GM12878 (cell line): ENCODE measurements at regions not wholly inside any gene's neighbourhood (a gene's known extent, or its start where the extent isn't known, plus 50 kb on each side); places are given as distances from the start of the nearest gene placed in this dataset.

ENCODE experiments used
- EZH2 ChIP-seq: IDR thresholded peaks from 2 replicates; pipeline ENCODE4 v1.6.1; 2012; ENCODE audit warnings: low read depth, mild to moderate bottlenecking, control low read depth, inconsistent platforms, low read length, borderline replicate concordance; ENCODE audit not compliant: control insufficient read depth
- GABPA ChIP-seq: IDR thresholded peaks from 2 replicates; pipeline ENCODE4 v1.6.1; 2014; ENCODE audit warnings: antibody characterized with exemption, low read depth, mild to moderate bottlenecking, inconsistent platforms
- TF ChIP-seq, protein P1 (sequence below): IDR thresholded peaks from 2 replicates; pipeline ENCODE4 v1.6.1; 2012; ENCODE audit warnings: mild to moderate bottlenecking, low read depth, low read length
- TF ChIP-seq, protein P2 (sequence below): fragments of 450-650 bp; formaldehyde crosslinking; IDR thresholded peaks from 2 replicates; pipeline ENCODE4 v1.5.0; 2022; ENCODE audit warnings: mild to moderate bottlenecking, missing genetic modification characterization

DNA sequence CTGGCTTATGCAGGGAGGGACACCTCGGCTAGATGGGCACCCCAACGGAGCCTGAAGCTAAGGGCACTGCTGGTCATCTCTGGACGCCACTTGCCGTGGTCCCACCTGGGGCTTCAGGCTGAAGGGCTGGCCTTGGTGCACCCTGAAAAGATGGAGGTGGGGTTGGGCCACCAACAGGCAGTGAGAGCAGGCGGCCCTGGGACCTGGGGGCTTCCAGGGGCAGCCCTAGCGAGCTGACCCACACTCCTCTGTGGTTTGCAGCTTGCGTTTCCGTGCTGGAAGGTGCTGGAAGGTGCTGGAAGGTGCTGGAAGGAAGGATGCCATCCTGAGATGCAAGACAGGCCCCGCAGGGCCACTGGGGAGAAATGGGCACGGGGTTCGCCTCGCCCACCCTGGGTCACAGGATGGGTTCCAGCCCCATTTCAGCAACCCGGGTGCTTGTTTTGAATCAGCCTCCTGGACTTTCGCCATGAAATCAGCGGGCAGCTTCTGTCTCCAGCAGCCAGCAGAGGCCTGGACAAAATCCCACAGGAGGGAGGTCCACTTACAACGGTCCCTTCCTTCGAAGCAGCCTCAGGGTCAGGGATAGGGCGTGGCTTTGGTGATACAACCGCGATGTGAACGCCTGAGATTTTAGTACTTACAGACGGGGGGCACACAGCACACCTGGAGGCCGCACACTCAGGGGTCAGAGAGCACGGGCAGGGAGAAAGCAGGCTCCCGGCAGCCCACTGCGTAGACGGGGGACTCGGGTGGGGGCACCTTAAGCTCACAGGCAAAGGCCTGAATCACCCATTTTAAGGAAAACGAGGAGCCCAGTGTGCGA, 303.1 kb upstream of the IRX4 start:
- TF ChIP-seq GABPA (no peak), EZH2 (no peak)
- TF ChIP-seq, protein P1, sequence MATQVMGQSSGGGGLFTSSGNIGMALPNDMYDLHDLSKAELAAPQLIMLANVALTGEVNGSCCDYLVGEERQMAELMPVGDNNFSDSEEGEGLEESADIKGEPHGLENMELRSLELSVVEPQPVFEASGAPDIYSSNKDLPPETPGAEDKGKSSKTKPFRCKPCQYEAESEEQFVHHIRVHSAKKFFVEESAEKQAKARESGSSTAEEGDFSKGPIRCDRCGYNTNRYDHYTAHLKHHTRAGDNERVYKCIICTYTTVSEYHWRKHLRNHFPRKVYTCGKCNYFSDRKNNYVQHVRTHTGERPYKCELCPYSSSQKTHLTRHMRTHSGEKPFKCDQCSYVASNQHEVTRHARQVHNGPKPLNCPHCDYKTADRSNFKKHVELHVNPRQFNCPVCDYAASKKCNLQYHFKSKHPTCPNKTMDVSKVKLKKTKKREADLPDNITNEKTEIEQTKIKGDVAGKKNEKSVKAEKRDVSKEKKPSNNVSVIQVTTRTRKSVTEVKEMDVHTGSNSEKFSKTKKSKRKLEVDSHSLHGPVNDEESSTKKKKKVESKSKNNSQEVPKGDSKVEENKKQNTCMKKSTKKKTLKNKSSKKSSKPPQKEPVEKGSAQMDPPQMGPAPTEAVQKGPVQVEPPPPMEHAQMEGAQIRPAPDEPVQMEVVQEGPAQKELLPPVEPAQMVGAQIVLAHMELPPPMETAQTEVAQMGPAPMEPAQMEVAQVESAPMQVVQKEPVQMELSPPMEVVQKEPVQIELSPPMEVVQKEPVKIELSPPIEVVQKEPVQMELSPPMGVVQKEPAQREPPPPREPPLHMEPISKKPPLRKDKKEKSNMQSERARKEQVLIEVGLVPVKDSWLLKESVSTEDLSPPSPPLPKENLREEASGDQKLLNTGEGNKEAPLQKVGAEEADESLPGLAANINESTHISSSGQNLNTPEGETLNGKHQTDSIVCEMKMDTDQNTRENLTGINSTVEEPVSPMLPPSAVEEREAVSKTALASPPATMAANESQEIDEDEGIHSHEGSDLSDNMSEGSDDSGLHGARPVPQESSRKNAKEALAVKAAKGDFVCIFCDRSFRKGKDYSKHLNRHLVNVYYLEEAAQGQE: no peak
- TF ChIP-seq, protein P2, sequence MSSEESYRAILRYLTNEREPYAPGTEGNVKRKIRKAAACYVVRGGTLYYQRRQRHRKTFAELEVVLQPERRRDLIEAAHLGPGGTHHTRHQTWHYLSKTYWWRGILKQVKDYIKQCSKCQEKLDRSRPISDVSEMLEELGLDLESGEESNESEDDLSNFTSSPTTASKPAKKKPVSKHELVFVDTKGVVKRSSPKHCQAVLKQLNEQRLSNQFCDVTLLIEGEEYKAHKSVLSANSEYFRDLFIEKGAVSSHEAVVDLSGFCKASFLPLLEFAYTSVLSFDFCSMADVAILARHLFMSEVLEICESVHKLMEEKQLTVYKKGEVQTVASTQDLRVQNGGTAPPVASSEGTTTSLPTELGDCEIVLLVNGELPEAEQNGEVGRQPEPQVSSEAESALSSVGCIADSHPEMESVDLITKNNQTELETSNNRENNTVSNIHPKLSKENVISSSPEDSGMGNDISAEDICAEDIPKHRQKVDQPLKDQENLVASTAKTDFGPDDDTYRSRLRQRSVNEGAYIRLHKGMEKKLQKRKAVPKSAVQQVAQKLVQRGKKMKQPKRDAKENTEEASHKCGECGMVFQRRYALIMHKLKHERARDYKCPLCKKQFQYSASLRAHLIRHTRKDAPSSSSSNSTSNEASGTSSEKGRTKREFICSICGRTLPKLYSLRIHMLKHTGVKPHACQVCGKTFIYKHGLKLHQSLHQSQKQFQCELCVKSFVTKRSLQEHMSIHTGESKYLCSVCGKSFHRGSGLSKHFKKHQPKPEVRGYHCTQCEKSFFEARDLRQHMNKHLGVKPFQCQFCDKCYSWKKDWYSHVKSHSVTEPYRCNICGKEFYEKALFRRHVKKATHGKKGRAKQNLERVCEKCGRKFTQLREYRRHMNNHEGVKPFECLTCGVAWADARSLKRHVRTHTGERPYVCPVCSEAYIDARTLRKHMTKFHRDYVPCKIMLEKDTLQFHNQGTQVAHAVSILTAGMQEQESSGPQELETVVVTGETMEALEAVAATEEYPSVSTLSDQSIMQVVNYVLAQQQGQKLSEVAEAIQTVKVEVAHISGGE (CRISPR knock-in tag): no peak
